HG03571 (cell line): ENCODE measurements at regions not wholly inside any gene's neighbourhood (a gene's known extent, or its start where the extent isn't known, plus 50 kb on each side); places are given as distances from the start of the nearest gene placed in this dataset.

ENCODE experiments used
- ATAC-seq: cut with Tn5 transposase; IDR thresholded peaks from one replicate; pipeline ENCODE4 v1.9.1; 2021; ENCODE audit not compliant: unreplicated experiment

- ATAC-seq: no peak
Observed at GRCh38 chr2:226531061-226531810, 268.4 kb downstream of the IRS1 start.

GRCh38 chr2:226529556-226529955 is 270.1 kb downstream of the IRS1 start:
- no peak for ATAC-seq

- ATAC-seq: no peak
Observed at GRCh38 chr2:226526716-226527115, 272.9 kb downstream of the IRS1 start.

- ATAC-seq: no peak
Observed at GRCh38 chr2:226524381-226524843, 275.2 kb downstream of the IRS1 start.

- no peak for ATAC-seq
Observed at GRCh38 chr2:226520723-226521122, 278.9 kb downstream of the IRS1 start.

GRCh38 chr2:226515344-226516055 is 284.1 kb downstream of the IRS1 start:
- no peak for ATAC-seq

- no peak for ATAC-seq
Observed at GRCh38 chr2:226514895-226515294, 284.7 kb downstream of the IRS1 start.

GRCh38 chr2:226511311-226511710 is 288.3 kb downstream of the IRS1 start:
- no peak for ATAC-seq

- ATAC-seq: no peak
Observed at GRCh38 chr2:226508683-226509082, 290.9 kb downstream of the IRS1 start.

- no peak for ATAC-seq
Observed at GRCh38 chr2:226508005-226508404, 291.6 kb downstream of the IRS1 start.

GRCh38 chr2:226497146-226497909 is 302.3 kb downstream of the IRS1 start:
- ATAC-seq: no peak

GRCh38 chr2:226496273-226496550 is 303.4 kb downstream of the IRS1 start:
- ATAC-seq: no peak

GRCh38 chr2:226495466-226496272 is 304.0 kb downstream of the IRS1 start:
- ATAC-seq: no peak

GRCh38 chr2:226491112-226491511 is 308.5 kb downstream of the IRS1 start:
- ATAC-seq: no peak

- no peak for ATAC-seq
Observed at GRCh38 chr2:226489775-226490541, 309.7 kb downstream of the IRS1 start.

- ATAC-seq: no peak
Observed at GRCh38 chr2:226488034-226488433, 311.6 kb downstream of the IRS1 start.

- no peak for ATAC-seq
Observed at GRCh38 chr2:226487573-226487972, 312.0 kb downstream of the IRS1 start.

GRCh38 chr2:226483745-226484619 is 315.6 kb downstream of the IRS1 start:
- no peak for ATAC-seq

- no peak for ATAC-seq
Observed at GRCh38 chr2:226483143-226483542, 316.5 kb downstream of the IRS1 start.
